Right renal cortex interstitium (tissue), 3 donors: ENCODE measurements at regions not wholly inside any gene's neighbourhood (a gene's known extent, or its start where the extent isn't known, plus 50 kb on each side); places are given as distances from the start of the nearest gene placed in this dataset.

ENCODE experiments used
- DNase-seq, 3 donors: peaks; one replicate each; pipeline ENCODE4 v3.0.0-alpha.2; 2013; ENCODE audit warnings: low read depth in 3 of 3, low spot score in 2 of 3

GRCh38 chr1:234976861-234977680 is 151.6 kb downstream of the TOMM20 start:
- DNase-seq = no peak

GRCh38 chr1:234975941-234976860 is 152.4 kb downstream of the TOMM20 start:
- DNase-seq = no peak

GRCh38 chr1:234975122-234975940 is 153.3 kb downstream of the TOMM20 start:
- DNase-seq = no peak

GRCh38 chr1:234973426-234974250 is 155.0 kb downstream of the TOMM20 start:
- no peak for DNase-seq

- DNase-seq = no peak
Observed at GRCh38 chr1:234972411-234973191, 156.0 kb downstream of the TOMM20 start.

GRCh38 chr1:234971586-234972297 is 156.9 kb downstream of the TOMM20 start:
- DNase-seq = no peak

GRCh38 chr1:234970731-234971476 is 157.7 kb downstream of the TOMM20 start:
- peak in 2 of 3 donors; percentile 78 to 84 for DNase-seq

- no peak for DNase-seq
Observed at GRCh38 chr1:234970401-234970730, 158.3 kb downstream of the TOMM20 start.

- no peak for DNase-seq
Observed at GRCh38 chr1:234969581-234970400, 158.8 kb downstream of the TOMM20 start.

GRCh38 chr1:234969011-234969441 is 159.6 kb downstream of the TOMM20 start:
- no peak for DNase-seq

- DNase-seq = no peak
Observed at GRCh38 chr1:234968451-234968850, 160.2 kb downstream of the TOMM20 start.

- no peak for DNase-seq
Observed at GRCh38 chr1:234967121-234967520, 161.5 kb downstream of the TOMM20 start.

GRCh38 chr1:234965111-234965510 is 163.5 kb downstream of the TOMM20 start:
- no peak for DNase-seq

GRCh38 chr1:234963904-234964702 is 164.5 kb downstream of the TOMM20 start:
- no peak for DNase-seq

GRCh38 chr1:234963180-234963903 is 165.3 kb downstream of the TOMM20 start:
- DNase-seq = no peak
